Muscle of leg (tissue), 3 donors: ENCODE measurements at regions not wholly inside any gene's neighbourhood (a gene's known extent, or its start where the extent isn't known, plus 50 kb on each side); places are given as distances from the start of the nearest gene placed in this dataset.
A peak's percentile ranks its signal among the peaks of the same experiment; 100 is the strongest.

Experiments
- DNase-seq: peaks from one replicate; pipeline ENCODE4 v3.0.0; 2013
- H3K27ac ChIP-seq: one replicate; pipeline ENCODE4 v1.5.1; 2013; ENCODE audit warnings: mild to moderate bottlenecking, low read length, control low read depth
- H3K27me3 ChIP-seq: one replicate; pipeline ENCODE4 v1.6.1; 2013; ENCODE audit warnings: low read length; ENCODE audit not compliant: control insufficient read depth, insufficient read depth
- H3K36me3 ChIP-seq: one replicate; pipeline ENCODE4 v1.6.1; 2013; ENCODE audit warnings: low read length; ENCODE audit not compliant: control insufficient read depth, insufficient read depth
- H3K4me1 ChIP-seq: one replicate; pipeline ENCODE4 v1.6.1; 2013; ENCODE audit warnings: low read length; ENCODE audit not compliant: control insufficient read depth, insufficient read depth
- H3K4me3 ChIP-seq: one replicate; pipeline ENCODE4 v1.5.1; 2013; ENCODE audit warnings: low read length, control low read depth
- H3K9me3 ChIP-seq: replicated peaks from 2 replicates; pipeline ENCODE4 v1.6.1; 2013; ENCODE audit warnings: low read depth, low read length; ENCODE audit not compliant: control insufficient read depth
- WGBS: methylation state at CpG from one replicate; pipeline ENCODE4 v1.1.5; 2013; ENCODE audit warnings: missing lambda C conversion rate; ENCODE audit not compliant: insufficient coverage; 5-methylcytosine and 5-hydroxymethylcytosine counted together

- no peaks in the 10 kb centered on the region for H3K27me3 ChIP-seq
- no peaks in the 10 kb centered on the region for H3K4me1 ChIP-seq
- peak overlapping the region; percentile 87 for H3K27ac ChIP-seq
- no peak overlapping the region for H3K4me3 ChIP-seq
- H3K9me3 ChIP-seq, result no peaks in the 10 kb centered on the region
- DNase-seq, result peak; percentile 95
- no peaks in the 10 kb centered on the region for H3K36me3 ChIP-seq
- WGBS, result no CpG with 5 or more reads among the region's 1 CpG
Measured at GRCh38 chr13:37448153-37448552, 150.4 kb downstream of the POSTN start.

GRCh38 chr13:37446503-37446902 is 152.1 kb downstream of the POSTN start:
- Histone ChIP-seq H3K9me3 (no peaks in the 10 kb centered on the region), H3K27me3 (no peaks in the 10 kb centered on the region), H3K4me3 (no peak overlapping the region), H3K4me1 (no peaks in the 10 kb centered on the region), H3K36me3 (no peaks in the 10 kb centered on the region), H3K27ac (no peak overlapping the region)
- WGBS, result 100% methylated on average over 1 of the region's 3 CpGs
- no peak for DNase-seq

- Histone ChIP-seq H3K36me3 (no peaks in the 10 kb centered on the region), H3K27ac (no peak overlapping the region), H3K4me3 (no peak overlapping the region), H3K4me1 (no peaks in the 10 kb centered on the region), H3K9me3 (no peaks in the 10 kb centered on the region), H3K27me3 (no peaks in the 10 kb centered on the region)
- DNase-seq, result no peak
- no CpG with 5 or more reads among the region's 1 CpG for WGBS
Measured at GRCh38 chr13:37443538-37443937, 155.0 kb downstream of the POSTN start.

GRCh38 chr13:37442996-37443395 is 155.6 kb downstream of the POSTN start:
- no peaks in the 10 kb centered on the region for H3K4me1 ChIP-seq
- DNase-seq, result no peak
- no peak overlapping the region for H3K4me3 ChIP-seq
- H3K9me3 ChIP-seq, result no peaks in the 10 kb centered on the region
- no peak overlapping the region for H3K27ac ChIP-seq
- no CpG with 5 or more reads among the region's 1 CpG for WGBS
- H3K27me3 ChIP-seq, result no peaks in the 10 kb centered on the region
- no peaks in the 10 kb centered on the region for H3K36me3 ChIP-seq

- no peak for DNase-seq
- Histone ChIP-seq H3K4me1 (no peaks in the 10 kb centered on the region), H3K4me3 (no peak overlapping the region), H3K36me3 (no peaks in the 10 kb centered on the region), H3K27ac (no peak overlapping the region), H3K27me3 (no peaks in the 10 kb centered on the region), H3K9me3 (no peaks in the 10 kb centered on the region)
- no CpG with 5 or more reads among the region's 1 CpG for WGBS
Measured at GRCh38 chr13:37435881-37436280, 162.7 kb downstream of the POSTN start.

GRCh38 chr13:37433086-37433485 is 165.5 kb downstream of the POSTN start:
- peak; percentile 59 for DNase-seq
- Histone ChIP-seq H3K36me3 (no peaks in the 10 kb centered on the region), H3K27me3 (no peaks in the 10 kb centered on the region), H3K4me1 (no peaks in the 10 kb centered on the region), H3K4me3 (no peak overlapping the region), H3K27ac (no peak overlapping the region), H3K9me3 (no peaks in the 10 kb centered on the region)
- no CpG with 5 or more reads among the region's 1 CpG for whole genome bisulfite sequencing

GRCh38 chr13:37429976-37430375 is 168.6 kb downstream of the POSTN start:
- Histone ChIP-seq H3K27me3 (no peaks in the 10 kb centered on the region), H3K4me3 (no peak overlapping the region), H3K27ac (no peak overlapping the region), H3K4me1 (no peaks in the 10 kb centered on the region), H3K9me3 (no peaks in the 10 kb centered on the region), H3K36me3 (no peaks in the 10 kb centered on the region)
- no peak for DNase-seq
- WGBS, result 77% methylated on average over 2 of the region's 2 CpGs

- H3K36me3 ChIP-seq, result no peaks in the 10 kb centered on the region
- WGBS, result no CpG with 5 or more reads among the region's 3 CpGs
- no peaks in the 10 kb centered on the region for H3K9me3 ChIP-seq
- no peak for DNase-seq
- H3K27me3 ChIP-seq, result no peaks in the 10 kb centered on the region
- H3K4me3 ChIP-seq, result no peak overlapping the region
- H3K27ac ChIP-seq, result no peak overlapping the region
- H3K4me1 ChIP-seq, result no peaks in the 10 kb centered on the region
Measured at GRCh38 chr13:37427843-37428494, 170.6 kb downstream of the POSTN start.

- H3K36me3 ChIP-seq, result no peaks in the 10 kb centered on the region
- 60% methylated on average over 1 of the region's 2 CpGs for WGBS
- DNase-seq, result no peak
Measured at GRCh38 chr13:37418490-37418889, 180.1 kb downstream of the POSTN start.

GRCh38 chr13:37417060-37417441 is 181.5 kb downstream of the POSTN start:
- DNase-seq, result peak; percentile 61
- H3K9me3 ChIP-seq, result no peaks in the 10 kb centered on the region
- no CpG with 5 or more reads among the region's 3 CpGs for WGBS
- H3K27ac ChIP-seq, result peak overlapping the region; percentile 60
- no peaks in the 10 kb centered on the region for H3K36me3 ChIP-seq
- no peak overlapping the region for H3K4me3 ChIP-seq
- no peaks in the 10 kb centered on the region for H3K27me3 ChIP-seq
- H3K4me1 ChIP-seq, result no peaks in the 10 kb centered on the region

More at GRCh38 chr13:37418490-37418889, 180.1 kb downstream of the POSTN start:
- Histone ChIP-seq H3K9me3 (no peaks in the 10 kb centered on the region), H3K4me1 (no peaks in the 10 kb centered on the region), H3K27ac (no peak overlapping the region), H3K4me3 (no peak overlapping the region), H3K27me3 (no peaks in the 10 kb centered on the region)
